ENCODE measurements at regions not wholly inside any gene's neighbourhood (a gene's known extent, or its start where the extent isn't known, plus 50 kb on each side); places are given as distances from the start of the nearest gene placed in this dataset.
"Not testable (repeated sequence)": the region's sequence is repeated elsewhere in the genome, so short reads cannot be mapped to it uniquely, and the experiment has no call there.

DNA sequence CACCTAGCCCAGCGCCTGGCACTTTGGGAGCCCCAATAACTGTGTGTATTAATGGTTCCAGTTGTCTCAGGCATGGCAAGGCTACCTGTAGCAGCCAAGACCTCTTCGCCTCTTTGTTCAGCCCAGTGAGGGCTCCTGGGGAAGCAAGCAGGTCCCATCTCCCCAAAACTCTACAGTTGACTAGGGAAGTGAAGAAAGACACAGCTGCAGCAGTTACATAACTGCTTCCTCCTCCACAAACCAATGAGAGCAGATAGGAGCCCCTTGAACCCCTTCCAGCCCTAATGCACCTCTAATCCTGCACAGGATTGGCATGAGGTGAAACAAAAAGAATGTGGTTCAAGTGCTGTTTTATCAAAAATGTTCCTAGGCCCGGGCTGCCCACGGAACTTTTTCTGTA lies 100.5 kb downstream of the SYF2 start:
- no peak for DNase-seq

DNA sequence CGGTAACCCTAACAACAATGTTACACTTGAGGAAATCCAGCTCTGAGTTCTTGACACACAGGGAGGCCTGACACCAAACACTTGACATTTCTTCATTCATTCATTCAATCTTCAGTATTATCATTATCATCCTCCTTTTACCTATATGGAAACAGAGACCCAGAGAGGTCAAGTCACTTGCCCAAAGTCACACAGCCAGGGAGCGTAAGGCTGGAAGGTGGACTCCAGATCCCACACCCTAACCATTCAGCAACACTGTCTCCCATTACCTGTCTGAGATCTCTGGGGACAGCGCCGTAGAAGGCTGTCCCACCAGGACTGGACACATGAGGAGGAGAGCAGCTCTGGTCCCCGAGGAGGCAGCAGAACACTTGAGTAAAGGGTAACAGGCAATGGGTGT lies 101.4 kb downstream of the SYF2 start:
- DNase-seq = no peak

DNA sequence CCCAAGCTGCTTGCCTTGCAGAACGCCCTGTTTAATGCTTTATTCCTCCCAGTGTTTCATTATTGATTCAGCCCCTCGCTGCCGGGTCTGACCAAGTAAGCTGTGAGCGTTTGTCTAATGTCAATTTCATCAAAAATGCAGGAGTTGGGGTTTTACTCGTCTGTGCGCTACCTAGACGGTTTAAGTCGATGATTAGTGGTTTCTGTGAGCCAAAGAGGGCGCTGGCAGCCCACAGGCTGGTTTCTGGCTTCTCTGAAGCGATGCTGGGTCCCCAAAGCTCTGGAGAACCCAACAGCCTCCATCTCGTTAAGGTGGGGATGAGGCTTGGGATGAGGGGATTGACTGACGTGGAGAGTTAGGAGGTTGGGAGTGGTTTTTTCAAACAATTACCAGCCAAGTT lies 102.9 kb downstream of the SYF2 start:
- no peak for DNase-seq

DNA sequence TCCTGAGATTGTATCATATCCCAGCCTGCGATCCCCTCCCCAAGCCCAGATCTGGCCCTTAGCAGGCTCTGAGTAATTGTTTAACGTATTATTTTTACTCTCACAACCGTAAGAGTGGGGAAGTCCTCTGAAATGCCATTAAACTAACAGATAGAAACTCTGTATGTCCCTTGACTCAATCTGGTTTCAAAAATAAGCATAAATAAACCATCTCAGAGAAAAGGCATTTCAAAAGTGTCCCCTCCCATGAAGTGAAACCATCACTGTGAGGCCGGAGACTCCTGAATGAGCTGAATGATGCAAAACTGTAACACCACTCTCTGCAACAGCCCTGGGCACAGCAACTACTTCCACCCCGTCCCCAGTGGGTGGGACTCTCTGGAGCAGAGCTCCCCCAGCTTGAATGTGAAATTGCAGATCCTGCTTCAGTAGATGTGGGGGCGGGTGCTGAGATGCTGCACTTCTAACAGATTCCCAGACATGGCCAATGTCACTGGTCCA lies 104.1 kb downstream of the SYF2 start:
- DNase-seq = no peak

DNA sequence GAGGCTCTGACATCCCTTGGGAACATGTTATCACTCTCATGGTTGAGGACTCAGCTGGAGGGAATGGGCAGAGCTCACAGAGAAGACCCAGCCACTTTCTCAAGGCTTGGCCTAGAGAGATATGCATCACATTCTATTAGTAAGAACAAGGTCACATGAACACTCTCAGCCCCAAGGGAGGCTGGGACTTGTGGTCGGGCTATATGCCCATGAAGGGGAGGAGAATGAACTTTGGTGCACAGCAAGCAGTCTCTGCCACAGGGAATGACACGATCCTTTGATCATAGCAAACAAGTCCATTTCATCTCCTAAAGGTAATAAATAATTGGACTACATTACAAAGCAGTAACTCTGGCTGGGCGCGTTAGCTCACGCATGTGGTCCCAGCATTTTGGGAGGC lies 105.7 kb downstream of the SYF2 start:
- DNase-seq = no peak

DNA sequence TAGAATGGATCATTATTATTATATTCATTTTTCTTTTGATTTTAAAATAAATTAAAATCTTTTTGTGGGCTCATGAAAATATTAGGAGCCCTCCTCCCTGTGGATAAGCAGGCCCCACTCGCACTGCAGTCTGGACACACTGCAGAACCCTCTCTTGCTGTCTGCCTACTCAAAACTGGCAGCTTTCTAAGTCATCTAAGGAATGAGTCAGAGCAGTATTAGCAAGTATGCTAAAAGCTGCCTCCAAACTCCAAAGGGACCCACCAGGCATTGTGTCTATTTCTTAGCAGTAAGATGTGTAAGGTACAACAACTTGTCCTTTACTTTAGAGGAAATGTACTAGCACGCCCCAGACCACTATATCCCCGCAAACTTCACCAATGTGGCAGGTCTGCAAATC lies 108.8 kb downstream of the SYF2 start:
- no peak for DNase-seq

DNA sequence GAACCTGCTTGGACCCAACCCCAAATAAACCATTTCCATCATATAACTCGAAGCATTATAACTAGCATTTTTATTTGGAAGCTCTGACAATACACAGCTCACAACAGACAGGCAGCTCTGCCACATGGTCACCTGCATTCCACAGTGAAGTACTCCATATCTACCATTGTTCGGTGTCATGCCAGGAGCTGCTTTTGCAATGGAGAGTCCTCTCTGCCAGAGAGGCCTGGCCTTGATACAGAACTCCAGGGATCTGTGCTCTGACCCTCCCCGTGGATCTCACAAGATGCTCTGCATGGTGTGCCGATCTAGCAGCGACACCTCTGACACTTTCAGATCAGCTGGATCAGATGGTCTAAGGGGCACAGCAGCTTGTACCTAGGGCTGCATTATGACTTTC lies 109.6 kb downstream of the SYF2 start:
- no peak for DNase-seq

DNA sequence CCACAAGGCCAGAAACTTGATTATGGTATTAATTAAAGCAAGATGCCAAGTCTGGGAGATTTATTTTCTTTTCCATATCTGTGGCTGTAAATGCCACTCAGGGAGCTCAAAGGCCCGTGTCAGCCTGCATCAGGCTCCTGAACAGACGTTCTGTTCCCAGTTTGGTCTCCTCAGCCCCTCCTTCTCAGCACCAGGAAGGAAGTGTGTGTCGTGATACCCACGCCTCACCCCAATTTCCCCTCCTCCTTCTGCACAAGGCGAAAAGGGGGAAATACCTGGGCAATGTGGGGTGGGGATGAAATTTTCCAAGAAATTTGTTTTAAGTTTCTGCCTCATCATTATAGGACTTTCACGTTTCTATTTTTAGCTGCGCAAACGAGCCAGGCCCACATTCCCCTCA lies 112.0 kb downstream of the SYF2 start:
- DNase-seq = no peak

DNA sequence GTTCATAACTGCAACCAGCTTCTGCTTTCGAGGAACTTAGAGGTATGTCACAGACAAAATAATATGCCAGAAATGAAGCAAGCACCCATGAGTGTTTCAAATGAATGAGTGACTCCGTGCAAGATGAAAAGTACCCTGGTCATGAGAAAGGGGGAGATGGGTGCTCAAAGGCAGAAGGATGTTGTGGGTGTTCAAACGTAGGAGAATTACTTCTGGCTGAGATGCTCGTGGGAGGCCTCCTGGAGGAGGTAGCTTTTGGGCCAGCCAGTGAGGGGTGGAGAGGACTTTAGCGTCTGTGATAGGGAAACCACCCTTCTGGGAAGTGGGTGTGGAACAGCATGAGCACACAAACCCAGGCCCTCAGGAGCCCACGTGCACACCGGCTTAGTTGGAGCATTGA lies 113.8 kb downstream of the SYF2 start:
- no peak for DNase-seq

DNA sequence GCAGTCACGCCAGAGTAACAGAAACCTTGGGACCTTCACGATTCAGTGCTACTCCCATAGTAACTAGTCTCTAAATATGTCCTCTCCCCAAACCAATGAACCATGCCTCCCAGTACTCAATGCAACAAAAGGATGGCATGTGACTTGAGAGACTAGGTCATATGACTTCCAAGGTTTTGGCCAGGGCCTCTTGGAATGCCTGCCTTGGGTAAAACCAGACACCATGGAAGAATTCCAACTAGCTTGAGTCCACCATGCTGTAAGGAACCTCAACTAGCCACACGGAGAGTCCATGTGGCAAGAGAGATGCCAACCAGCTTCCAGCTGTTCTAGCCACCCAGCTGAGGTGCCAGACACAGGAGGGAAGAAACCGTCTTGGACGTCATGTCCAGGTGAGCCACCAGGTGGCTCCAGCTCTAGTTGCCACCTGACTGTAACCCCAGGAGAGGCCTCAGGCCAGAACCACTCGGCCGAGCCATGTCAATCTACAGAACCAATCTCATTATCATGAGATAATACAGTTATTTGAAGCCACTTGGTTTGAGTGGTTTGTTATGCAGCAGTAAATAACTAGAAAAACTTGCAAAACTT lies 115.0 kb downstream of the SYF2 start:
- no peak for DNase-seq

DNA sequence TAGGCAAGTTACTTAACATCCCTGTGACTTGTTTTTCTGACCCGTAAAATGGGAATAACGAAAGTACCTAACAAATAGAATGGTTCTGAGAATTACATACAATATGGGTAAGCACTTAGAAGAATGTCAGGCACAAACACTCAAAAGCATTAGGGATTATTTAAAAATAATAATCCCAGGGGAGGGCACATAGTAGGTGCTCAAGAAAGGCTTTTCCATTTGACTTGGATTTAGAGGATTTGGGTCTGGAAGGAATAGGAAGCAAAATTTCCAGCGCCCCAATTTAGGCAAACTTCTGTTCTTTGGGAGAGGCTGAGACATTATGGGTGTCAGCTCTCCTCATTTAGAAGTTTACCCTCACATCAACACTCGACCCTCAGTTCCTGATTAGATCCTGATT lies 115.5 kb downstream of the SYF2 start:
- DNase-seq = no peak

DNA sequence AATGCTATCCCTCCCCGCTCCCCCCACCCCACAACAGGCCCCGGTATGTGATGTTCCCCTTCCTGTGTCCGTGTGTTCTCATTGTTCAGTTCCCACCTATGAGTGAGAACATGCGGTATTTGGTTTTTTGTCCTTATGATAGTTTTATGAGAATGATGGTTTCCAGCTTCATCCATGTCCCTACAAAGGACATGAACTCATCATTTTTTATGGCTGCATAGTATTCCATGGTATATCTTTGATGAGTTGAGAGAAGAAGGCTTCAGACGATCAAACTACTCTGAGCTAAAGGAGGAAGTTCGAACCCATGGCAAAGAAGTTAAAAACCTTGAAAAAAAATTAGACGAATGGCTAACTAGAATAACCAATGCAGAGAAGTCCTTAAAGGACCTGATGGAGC lies 116.2 kb downstream of the SYF2 start:
- not testable (repeated sequence) for DNase-seq

DNA sequence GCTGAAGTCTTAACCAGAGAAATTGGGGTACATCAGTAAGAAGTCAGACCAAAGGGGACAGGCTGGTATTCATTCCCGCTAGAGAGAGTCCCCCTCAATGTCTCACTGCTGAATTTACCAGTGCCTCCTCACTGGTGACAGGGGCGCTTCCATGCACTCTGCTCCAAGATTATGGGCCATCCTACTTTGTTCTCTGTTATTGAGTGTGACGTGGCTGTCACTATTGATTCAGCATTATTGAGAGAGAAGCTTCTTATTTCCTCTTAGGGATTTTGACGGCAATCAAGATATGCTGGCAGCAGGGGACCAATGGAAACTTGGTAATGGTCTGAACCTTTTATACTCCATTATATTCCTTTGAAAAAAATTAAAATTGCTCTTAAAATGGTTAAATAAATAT lies 118.6 kb downstream of the SYF2 start:
- no peak for DNase-seq

DNA sequence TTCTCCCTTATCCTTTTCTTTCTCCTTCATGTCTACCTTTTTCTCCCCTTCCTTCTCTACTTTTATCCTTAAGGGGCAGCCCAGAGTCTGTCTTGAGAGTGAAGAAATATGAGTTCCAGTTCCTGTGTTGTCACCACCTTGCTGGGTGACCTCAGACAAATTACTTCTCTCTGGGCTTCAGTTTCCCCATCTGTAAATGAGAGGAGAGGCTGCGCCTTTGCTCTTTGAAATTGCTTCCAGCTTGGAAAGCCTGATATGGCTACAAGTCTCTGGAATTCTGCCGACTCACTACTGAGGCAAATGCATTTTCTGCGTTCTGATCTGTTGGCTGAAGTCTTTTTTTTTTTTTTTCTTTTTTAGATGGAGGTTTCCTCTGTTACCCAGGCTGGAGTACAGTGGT lies 119.2 kb downstream of the SYF2 start:
- no peak for DNase-seq

DNA sequence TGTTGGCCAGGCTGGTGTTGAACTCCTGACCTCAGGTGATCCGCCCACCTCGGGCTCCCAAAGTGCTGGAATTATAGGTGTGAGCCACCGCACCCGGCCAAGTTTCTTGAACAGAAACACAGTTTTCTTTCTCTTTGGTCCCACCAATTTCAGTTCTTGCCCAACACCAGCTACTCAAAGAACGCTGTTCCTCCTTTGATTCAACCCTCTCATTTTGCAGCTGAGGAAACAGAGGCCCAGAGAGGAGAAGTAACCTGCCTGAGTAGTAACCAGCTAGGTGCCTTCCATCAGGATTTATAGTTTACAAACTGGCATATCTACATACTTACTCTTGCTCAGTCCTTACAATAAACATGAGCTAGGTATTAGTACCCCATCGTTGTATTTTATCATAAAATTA lies 119.9 kb downstream of the SYF2 start:
- DNase-seq = no peak

DNA sequence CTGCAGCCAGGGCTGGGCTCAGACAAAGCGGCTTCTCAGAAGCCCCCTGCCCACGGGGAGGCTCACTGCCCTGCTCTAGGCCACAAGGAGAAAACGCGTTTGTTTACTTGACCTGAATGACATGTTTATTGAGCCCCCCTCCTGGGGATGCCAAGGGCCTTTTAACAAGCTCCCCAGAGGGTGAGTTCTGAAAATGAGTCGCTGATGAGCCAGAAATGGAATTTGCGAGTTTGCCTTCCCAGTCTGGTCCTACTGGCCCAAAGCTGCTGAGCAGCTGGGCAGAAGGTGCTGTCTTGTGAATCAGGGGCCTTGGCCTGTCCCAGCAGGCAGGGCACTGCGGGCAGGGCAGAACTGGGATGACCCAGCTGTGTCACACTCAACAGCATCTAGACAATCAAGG lies 120.6 kb downstream of the SYF2 start:
- DNase-seq = no peak

DNA sequence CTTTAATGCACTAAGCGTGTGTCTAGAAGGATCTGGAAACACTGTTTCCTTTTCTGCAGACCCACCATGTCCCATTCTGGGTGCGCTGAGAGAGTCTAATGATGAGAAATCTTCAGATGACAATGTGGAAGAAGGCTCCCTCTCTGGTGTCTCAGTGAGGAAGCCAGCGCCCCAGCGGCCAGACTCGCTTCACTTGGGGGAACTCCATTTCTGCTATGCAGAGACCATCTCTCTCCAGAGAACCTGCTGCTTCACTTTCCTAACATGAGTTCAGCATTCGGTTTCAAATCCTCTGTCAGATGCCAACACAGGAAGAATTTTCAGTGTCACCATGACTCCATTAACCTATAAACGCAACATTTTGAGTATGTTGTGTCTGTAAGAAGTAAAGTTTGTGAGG lies 121.8 kb downstream of the SYF2 start:
- DNase-seq = no peak

DNA sequence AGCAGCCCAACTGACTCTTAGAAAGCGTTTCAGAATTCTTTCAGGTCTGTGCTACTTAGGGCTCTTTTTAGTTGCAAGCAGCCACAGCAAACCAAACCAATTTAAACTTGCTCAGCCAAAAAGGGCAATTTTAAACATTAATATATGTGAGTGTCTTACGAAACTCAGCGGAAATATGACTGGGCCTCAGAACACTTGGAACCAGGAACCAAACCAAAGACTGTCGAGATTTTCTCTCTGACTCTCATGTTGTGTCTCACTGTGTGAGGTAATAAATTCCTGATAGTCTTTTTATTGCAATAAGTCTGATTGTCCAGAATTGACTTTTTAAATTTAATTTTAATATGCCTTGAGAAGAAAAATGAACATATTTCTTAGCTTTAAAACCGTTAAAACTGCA lies 122.3 kb downstream of the SYF2 start:
- DNase-seq = no peak

DNA sequence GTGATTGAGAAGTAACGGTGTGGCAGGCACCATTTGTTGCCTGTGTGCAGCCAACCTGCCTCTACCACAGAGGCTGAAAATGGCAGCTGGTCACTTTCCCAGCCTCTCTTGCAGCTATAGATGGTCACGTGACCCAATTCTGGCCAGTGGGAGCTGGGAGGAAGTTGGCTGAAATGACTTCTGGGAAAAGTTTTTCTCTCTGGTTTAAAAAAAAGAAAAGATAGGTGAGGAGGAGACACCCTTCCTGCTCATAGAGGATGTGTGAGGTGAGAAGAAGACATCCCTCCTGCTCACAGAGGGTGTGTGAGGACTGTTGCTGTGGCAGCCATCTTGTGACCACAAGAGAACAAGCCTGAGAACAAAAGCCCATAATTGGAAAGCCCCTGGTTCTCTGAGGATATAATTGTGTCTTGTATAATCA lies 122.8 kb downstream of the SYF2 start:
- no peak for DNase-seq

DNA sequence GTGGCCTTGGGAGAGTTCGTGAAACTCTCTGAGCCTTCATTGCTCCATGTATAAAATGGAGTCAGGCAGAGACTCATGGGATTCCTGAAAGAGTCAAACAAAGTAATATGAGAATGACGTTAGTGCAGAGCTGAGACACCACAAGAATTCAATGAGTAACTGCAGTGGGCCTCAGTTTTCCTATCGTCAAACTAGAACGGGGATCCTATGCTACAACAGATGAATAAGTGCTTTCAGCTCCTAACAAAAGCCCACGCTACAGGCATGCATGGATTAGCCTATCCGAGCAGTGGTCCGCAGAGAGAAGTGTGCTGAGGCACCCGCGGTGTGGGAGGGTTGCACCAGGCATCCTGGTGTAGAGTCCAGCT lies 124.7 kb downstream of the SYF2 start:
- DNase-seq = no peak

DNA sequence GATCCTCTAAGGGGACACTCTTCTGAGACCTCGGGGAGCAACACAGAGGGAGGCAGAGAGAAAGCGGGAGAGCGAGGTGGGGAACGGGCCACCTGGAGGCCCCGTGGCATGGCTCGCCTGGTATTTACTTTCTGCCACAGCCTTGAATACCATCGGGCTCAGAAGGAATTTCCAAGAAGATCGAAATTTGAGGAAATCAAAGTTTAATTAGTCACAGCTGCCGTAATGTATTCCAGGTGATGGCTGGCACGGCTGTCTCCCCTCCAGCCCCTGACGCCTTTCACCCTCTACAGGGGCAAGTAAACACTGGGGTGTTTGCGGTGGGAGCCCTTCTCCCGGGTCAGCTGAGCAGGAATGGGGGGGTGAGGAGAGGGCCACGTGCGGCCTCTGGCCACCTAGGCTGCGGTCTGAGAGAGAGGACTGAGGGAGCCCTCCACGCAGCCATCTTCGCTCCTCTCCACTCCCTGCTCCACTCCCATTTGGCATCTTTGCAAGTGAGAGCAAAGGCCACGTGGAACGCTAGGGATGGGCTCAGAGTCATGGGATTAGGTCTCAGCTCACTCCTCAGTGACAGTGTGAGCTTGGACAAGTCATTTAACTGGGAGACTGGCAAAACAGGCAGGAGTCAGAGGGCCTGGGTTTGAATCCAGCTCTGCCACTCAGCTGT lies 125.2 kb downstream of the SYF2 start:
- no peak for DNase-seq

DNA sequence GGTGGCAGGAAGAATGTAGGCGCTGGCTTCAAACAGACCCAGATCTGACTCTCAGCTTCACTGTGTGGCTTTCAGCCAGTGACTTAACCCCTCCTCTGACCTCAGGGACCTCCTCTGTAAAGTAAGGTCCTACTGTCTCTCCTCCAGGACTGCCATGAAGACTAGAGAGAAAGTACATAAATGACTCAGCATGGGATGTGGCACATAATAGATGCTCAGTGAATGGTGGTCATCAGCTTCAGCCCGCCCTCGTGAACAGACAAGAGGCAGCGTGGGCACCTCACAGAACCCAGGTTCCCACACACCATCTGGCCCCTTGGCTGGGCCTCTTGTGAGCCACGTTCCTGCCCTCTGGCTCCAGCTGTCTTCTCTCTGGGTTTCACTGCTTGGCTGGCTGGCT lies 126.0 kb downstream of the SYF2 start:
- no peak for DNase-seq

DNA sequence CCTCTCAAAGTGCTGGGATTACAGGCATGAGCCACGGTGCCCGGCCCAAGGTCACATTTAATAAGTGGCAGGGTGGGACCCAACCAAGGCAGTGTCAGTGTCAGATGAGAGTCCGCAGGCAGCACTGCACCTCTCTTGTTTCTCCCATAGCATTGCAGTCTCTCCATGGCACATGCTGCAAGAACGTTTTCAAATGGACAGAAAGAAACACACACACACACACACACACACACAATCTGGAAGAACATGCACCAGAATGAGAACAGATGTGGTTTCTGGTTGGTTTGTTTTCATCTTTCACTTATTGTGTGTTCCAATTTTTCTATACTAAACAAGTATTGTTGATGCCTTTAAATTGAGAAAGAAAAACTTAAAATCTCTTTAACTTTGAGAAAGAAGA lies 126.5 kb downstream of the SYF2 start:
- DNase-seq = no peak

DNA sequence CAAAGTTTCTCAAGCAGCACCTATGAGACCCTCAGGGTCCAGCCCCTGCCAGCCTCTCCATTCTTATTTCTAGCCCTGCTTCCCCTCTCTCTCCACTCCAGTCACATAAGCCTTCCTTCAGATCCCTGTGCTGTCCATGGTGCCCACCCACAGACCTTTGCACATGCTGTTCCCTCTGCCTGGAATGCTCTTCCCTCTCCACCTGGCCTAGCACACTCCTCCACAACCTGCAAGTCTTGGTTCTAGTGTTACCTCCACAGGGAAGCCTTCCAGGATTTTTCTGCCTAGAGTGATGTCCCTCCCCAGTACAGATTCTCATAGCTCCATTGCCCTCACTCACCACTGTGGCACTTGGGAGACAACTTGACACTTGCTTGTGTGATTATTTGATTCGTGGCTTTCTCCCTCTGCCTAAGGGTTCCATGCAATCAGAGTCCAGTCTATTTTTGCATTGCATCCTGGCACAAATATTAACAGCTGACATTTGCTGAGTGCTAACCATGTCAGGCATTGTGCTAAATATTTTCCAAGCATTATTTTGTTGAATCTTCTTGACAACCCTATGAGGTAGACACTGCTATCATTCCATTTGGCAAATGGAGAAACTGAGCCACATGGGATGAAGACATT lies 127.3 kb downstream of the SYF2 start:
- DNase-seq = no peak
